HG03045 (cell line): ENCODE measurements at regions not wholly inside any gene's neighbourhood (a gene's known extent, or its start where the extent isn't known, plus 50 kb on each side); places are given as distances from the start of the nearest gene placed in this dataset.

Experiments used
- ATAC-seq: cut with Tn5 transposase; IDR thresholded peaks from one replicate; pipeline ENCODE4 v1.9.1; 2021; ENCODE audit warnings: mild to moderate bottlenecking, moderate library complexity; ENCODE audit not compliant: unreplicated experiment

GRCh38 chr14:84131924-84132323 is 1398.0 kb upstream of the FLRT2 start:
- no peak for ATAC-seq

GRCh38 chr14:84144166-84144565 is 1385.8 kb upstream of the FLRT2 start:
- no peak for ATAC-seq

- no peak for ATAC-seq
Measured at GRCh38 chr14:84152452-84152851, 1377.5 kb upstream of the FLRT2 start.

- no peak for ATAC-seq
Measured at GRCh38 chr14:84162633-84163032, 1367.3 kb upstream of the FLRT2 start.

GRCh38 chr14:84167026-84167425 is 1362.9 kb upstream of the FLRT2 start:
- no peak for ATAC-seq

GRCh38 chr14:84180336-84180735 is 1349.6 kb upstream of the FLRT2 start:
- ATAC-seq = no peak

- no peak for ATAC-seq
Measured at GRCh38 chr14:84181072-84181471, 1348.9 kb upstream of the FLRT2 start.

GRCh38 chr14:84195514-84195913 is 1334.4 kb upstream of the FLRT2 start:
- ATAC-seq = no peak

GRCh38 chr14:84197704-84198103 is 1332.2 kb upstream of the FLRT2 start:
- no peak for ATAC-seq

- ATAC-seq = no peak
Measured at GRCh38 chr14:84202486-84202885, 1327.5 kb upstream of the FLRT2 start.

- no peak for ATAC-seq
Measured at GRCh38 chr14:84203896-84204295, 1326.0 kb upstream of the FLRT2 start.

- no peak for ATAC-seq
Measured at GRCh38 chr14:84208451-84208850, 1321.5 kb upstream of the FLRT2 start.

- no peak for ATAC-seq
Measured at GRCh38 chr14:84209031-84209430, 1320.9 kb upstream of the FLRT2 start.

- no peak for ATAC-seq
Measured at GRCh38 chr14:84217066-84217465, 1312.9 kb upstream of the FLRT2 start.

GRCh38 chr14:84225268-84225667 is 1304.7 kb upstream of the FLRT2 start:
- ATAC-seq = no peak

GRCh38 chr14:84228702-84229101 is 1301.2 kb upstream of the FLRT2 start:
- ATAC-seq = no peak

GRCh38 chr14:84234281-84234680 is 1295.7 kb upstream of the FLRT2 start:
- ATAC-seq = no peak

GRCh38 chr14:84236290-84236689 is 1293.7 kb upstream of the FLRT2 start:
- ATAC-seq = no peak

GRCh38 chr14:84237881-84238280 is 1292.1 kb upstream of the FLRT2 start:
- ATAC-seq = no peak

GRCh38 chr14:84247693-84248092 is 1282.3 kb upstream of the FLRT2 start:
- no peak for ATAC-seq

- no peak for ATAC-seq
Measured at GRCh38 chr14:84250893-84251292, 1279.1 kb upstream of the FLRT2 start.

- no peak for ATAC-seq
Measured at GRCh38 chr14:84251411-84252115, 1278.4 kb upstream of the FLRT2 start.

- ATAC-seq = no peak
Measured at GRCh38 chr14:84252706-84253105, 1277.2 kb upstream of the FLRT2 start.
